ENCODE measurements at regions not wholly inside any gene's neighbourhood (a gene's known extent, or its start where the extent isn't known, plus 50 kb on each side); places are given as distances from the start of the nearest gene placed in this dataset.

DNA sequence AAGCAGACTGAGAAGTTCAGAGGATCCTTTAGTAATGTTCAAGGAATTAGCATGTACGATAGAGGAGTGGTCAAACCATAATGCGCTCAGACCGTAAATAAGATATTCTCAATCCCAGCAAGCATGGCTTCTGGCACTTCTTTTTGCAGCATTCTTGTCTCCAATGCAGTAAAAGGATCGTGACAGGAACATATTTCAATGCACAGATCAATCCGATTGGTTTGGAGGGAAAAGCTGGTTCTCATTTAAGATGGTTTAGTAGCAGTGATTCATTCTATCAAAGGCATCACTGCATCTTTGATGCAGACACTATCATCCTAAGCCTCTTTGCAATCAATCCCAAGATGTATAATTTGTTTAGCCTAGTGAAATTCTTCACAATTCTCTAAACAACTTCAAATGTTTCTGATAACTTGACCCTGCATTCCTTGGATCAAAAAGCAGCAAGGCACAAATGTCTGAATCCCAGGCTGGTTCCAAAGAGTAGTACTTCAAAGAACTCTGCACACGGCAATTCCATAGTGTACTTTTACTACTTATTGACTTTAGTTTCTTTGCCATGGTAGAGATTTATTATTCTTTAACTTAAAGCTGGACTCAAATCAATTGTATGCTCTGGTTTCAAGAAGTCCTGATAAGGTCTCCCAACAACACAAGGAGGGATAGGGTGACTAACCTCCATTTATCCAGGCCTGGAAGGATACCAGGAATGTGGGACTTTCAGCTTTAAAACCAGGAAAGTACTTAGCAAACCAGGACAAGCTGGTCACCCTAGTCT lies 96.8 kb upstream of the MDM1 start:
- TF ChIP-seq, protein P1, sequence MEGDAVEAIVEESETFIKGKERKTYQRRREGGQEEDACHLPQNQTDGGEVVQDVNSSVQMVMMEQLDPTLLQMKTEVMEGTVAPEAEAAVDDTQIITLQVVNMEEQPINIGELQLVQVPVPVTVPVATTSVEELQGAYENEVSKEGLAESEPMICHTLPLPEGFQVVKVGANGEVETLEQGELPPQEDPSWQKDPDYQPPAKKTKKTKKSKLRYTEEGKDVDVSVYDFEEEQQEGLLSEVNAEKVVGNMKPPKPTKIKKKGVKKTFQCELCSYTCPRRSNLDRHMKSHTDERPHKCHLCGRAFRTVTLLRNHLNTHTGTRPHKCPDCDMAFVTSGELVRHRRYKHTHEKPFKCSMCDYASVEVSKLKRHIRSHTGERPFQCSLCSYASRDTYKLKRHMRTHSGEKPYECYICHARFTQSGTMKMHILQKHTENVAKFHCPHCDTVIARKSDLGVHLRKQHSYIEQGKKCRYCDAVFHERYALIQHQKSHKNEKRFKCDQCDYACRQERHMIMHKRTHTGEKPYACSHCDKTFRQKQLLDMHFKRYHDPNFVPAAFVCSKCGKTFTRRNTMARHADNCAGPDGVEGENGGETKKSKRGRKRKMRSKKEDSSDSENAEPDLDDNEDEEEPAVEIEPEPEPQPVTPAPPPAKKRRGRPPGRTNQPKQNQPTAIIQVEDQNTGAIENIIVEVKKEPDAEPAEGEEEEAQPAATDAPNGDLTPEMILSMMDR (IDR thresholded peaks at IDR 0.05), result no peak
- TF ChIP-seq MAX (CRISPR knock-in tag; IDR thresholded peaks at IDR 0.05), result no peak
- TF ChIP-seq KAT7 (CRISPR knock-in tag; IDR thresholded peaks at IDR 0.05; ENCODE audit: borderline replicate concordance), result no peak
